Astrocyte (in vitro differentiated cells and primary cell): ENCODE measurements at regions not wholly inside any gene's neighbourhood (a gene's known extent, or its start where the extent isn't known, plus 50 kb on each side); places are given as distances from the start of the nearest gene placed in this dataset.

Experiments used
- EZH2 ChIP-seq: IDR thresholded peaks from 2 replicates; pipeline ENCODE4 v1.6.1; 2012; ENCODE audit warnings: mild to moderate bottlenecking, low read length, inconsistent platforms; ENCODE audit not compliant: insufficient read depth
- TF ChIP-seq, protein P1 (sequence below): IDR thresholded peaks from 2 replicates; pipeline ENCODE4 v1.5.1; 2011; ENCODE audit warnings: low read depth, mild to moderate bottlenecking, inconsistent platforms, low read length, moderate library complexity; ENCODE audit not compliant: insufficient read depth

DNA sequence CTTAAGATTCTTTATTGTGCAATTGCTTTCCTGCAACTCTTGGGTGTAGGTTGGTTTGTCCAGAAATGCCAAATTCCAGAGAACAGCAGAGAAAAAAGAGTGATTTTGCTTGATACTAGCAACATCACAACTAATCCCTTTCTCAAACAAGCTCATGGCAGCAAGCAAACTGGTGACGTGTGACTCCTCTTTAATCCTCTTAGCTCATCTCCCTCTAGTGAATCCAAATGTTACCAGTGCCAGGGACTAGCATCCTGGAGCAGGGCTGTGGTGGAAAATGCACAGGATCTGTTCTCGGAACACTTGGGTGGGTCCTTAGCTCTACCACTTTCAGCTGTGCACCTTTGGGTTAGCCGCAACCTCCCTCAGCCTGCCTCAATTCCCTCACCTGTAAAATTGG lies 204.0 kb upstream of the CCL2 start:
- no peak for TF ChIP-seq EZH2
- TF ChIP-seq, protein P1, sequence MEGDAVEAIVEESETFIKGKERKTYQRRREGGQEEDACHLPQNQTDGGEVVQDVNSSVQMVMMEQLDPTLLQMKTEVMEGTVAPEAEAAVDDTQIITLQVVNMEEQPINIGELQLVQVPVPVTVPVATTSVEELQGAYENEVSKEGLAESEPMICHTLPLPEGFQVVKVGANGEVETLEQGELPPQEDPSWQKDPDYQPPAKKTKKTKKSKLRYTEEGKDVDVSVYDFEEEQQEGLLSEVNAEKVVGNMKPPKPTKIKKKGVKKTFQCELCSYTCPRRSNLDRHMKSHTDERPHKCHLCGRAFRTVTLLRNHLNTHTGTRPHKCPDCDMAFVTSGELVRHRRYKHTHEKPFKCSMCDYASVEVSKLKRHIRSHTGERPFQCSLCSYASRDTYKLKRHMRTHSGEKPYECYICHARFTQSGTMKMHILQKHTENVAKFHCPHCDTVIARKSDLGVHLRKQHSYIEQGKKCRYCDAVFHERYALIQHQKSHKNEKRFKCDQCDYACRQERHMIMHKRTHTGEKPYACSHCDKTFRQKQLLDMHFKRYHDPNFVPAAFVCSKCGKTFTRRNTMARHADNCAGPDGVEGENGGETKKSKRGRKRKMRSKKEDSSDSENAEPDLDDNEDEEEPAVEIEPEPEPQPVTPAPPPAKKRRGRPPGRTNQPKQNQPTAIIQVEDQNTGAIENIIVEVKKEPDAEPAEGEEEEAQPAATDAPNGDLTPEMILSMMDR, result no peak
